ES-I3 (cell line): ENCODE measurements at regions not wholly inside any gene's neighbourhood (a gene's known extent, or its start where the extent isn't known, plus 50 kb on each side); places are given as distances from the start of the nearest gene placed in this dataset.

Experiments used
- H3K36me3 ChIP-seq: 2 replicates; pipeline ENCODE4 v1.6.1; 2013; ENCODE audit warnings: mild to moderate bottlenecking, low read length, control low read depth, moderate library complexity; ENCODE audit not compliant: insufficient read depth
- H3K4me1 ChIP-seq: 2 replicates; pipeline ENCODE4 v1.6.1; 2013; ENCODE audit warnings: mild to moderate bottlenecking, control low read depth, low read length; ENCODE audit not compliant: insufficient read depth
- H3K9ac ChIP-seq: 2 replicates; pipeline ENCODE4 v1.6.1; 2013; ENCODE audit warnings: low read depth, mild to moderate bottlenecking, low read length, moderate library complexity
- H3K9me3 ChIP-seq: 2 replicates; pipeline ENCODE4 v1.6.1; 2013; ENCODE audit warnings: mild to moderate bottlenecking, low read length, moderate library complexity; ENCODE audit not compliant: control insufficient read depth, insufficient read depth

DNA sequence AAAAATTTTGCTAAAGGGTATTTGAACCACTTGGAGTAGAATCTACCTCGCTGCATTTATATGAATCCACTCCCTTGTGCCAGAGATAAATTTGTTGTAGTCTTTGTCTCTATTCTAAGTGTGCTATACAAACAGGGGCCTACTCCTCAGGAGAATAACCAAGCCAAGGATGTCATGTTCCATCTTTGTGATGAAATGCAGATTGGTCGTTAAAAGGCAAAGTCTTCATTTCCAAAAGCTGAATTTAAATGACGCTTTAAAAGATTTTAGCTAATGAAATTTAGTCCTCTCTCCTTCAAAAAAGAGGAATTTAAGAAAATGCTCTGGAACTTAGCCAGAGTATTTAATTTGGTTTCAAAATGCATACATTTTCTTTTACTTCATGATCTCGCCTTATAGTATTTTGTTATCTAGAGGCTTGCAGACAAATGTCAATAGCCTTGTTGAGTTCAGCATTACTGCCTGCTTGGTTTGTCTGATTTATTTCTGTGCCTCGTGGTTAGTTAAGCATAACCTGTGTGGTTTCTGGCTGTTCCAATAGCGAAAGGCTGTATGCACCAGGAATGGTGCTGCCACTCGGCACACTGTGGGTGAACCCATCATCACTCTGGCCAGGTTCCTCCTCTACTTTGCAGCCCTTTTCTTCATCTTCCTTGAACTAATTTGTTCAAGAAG, 417.6 kb downstream of the ZNF521 start:
- Histone ChIP-seq H3K9me3 (no peaks in the 10 kb centered on the region), H3K9ac (no peak overlapping the region), H3K4me1 (peaks cover 14% of the 10 kb centered on the region; the same call in 1 of the 2 replicates), H3K36me3 (no peaks in the 10 kb centered on the region)

- Histone ChIP-seq H3K4me1 (peaks cover 14% of the 10 kb centered on the region; the same call in 1 of the 2 replicates), H3K9me3 (no peaks in the 10 kb centered on the region), H3K36me3 (no peaks in the 10 kb centered on the region), H3K9ac (no peak overlapping the region)
Observed at GRCh38 chr18:24935008-24935407, 417.0 kb downstream of the ZNF521 start.

GRCh38 chr18:24935896-24936295, 416.1 kb downstream of the ZNF521 start:
- no peaks in the 10 kb centered on the region for H3K9me3 ChIP-seq
- peaks cover 7% of the 10 kb centered on the region; the same call in 1 of the 2 replicates for H3K4me1 ChIP-seq
- H3K36me3 ChIP-seq = no peaks in the 10 kb centered on the region
- H3K9ac ChIP-seq = no peak overlapping the region

GRCh38 chr18:24936691-24937090, 415.3 kb downstream of the ZNF521 start:
- Histone ChIP-seq H3K36me3 (no peaks in the 10 kb centered on the region), H3K4me1 (no peaks in the 10 kb centered on the region)

GRCh38 chr18:24937639-24938275, 414.2 kb downstream of the ZNF521 start:
- H3K9ac ChIP-seq = no peak overlapping the region
- H3K36me3 ChIP-seq = no peaks in the 10 kb centered on the region
- no peaks in the 10 kb centered on the region for H3K9me3 ChIP-seq
- H3K4me1 ChIP-seq = no peaks in the 10 kb centered on the region

More at GRCh38 chr18:24936691-24937090, 415.3 kb downstream of the ZNF521 start:
- Histone ChIP-seq H3K9ac (no peak overlapping the region), H3K9me3 (no peaks in the 10 kb centered on the region)

GRCh38 chr18:24940416-24940815, 411.6 kb downstream of the ZNF521 start:
- H3K9ac ChIP-seq = no peak overlapping the region

GRCh38 chr18:24941174-24941951, 410.6 kb downstream of the ZNF521 start:
- no peaks in the 10 kb centered on the region for H3K36me3 ChIP-seq
- no peak overlapping the region for H3K9ac ChIP-seq
- no peaks in the 10 kb centered on the region for H3K9me3 ChIP-seq
- no peaks in the 10 kb centered on the region for H3K4me1 ChIP-seq

More at GRCh38 chr18:24940416-24940815, 411.6 kb downstream of the ZNF521 start:
- Histone ChIP-seq H3K4me1 (no peaks in the 10 kb centered on the region), H3K9me3 (no peaks in the 10 kb centered on the region), H3K36me3 (no peaks in the 10 kb centered on the region)

- no peaks in the 10 kb centered on the region for H3K9me3 ChIP-seq
Observed at GRCh38 chr18:24942144-24942543, 409.8 kb downstream of the ZNF521 start.

GRCh38 chr18:24947521-24948305, 404.3 kb downstream of the ZNF521 start:
- H3K4me1 ChIP-seq = no peaks in the 10 kb centered on the region
- H3K9me3 ChIP-seq = no peaks in the 10 kb centered on the region
- no peak overlapping the region for H3K9ac ChIP-seq
- no peaks in the 10 kb centered on the region for H3K36me3 ChIP-seq

More at GRCh38 chr18:24942144-24942543, 409.8 kb downstream of the ZNF521 start:
- Histone ChIP-seq H3K36me3 (no peaks in the 10 kb centered on the region), H3K9ac (no peak overlapping the region), H3K4me1 (no peaks in the 10 kb centered on the region)

DNA sequence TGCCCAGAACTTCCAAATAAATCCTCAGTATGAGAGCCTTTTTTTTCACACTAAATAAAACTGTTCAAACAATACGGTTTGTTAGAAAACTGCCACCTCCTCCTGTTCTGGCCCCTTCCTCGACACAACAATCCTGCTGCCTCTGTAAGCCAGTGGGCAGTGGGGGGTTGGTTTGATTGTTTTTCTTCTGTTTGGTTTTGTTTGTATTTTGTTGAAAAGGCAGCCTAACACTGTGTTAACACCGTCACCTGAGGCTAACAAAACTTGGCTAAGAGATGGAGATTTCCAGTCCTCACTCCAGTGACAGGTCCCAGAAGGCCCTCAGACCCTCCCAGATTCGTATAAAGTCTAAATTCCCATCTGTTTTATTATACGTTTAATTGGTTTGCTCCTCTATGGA, 402.1 kb downstream of the ZNF521 start:
- Histone ChIP-seq H3K9me3 (no peaks in the 10 kb centered on the region), H3K36me3 (no peaks in the 10 kb centered on the region), H3K4me1 (no peaks in the 10 kb centered on the region), H3K9ac (no peak overlapping the region)

DNA sequence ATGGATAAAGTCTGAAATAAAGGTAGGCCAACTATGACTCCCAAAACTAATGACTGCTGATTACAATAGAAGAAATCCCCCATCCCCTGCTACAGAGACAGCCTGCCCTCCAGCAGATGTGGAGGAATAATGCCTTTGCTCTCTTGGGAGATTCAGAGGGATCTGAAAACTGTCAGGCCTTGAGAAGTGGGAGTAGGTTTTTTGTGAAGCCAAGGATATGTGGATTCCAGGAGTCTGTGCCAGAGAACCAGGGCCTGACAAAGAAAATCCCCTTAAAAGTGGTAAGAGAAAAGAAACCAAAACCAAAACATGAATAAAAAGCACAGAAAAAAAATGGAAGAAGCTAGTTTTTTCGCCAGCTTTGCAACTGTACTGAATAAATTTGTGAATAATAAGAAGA, 397.6 kb downstream of the ZNF521 start:
- H3K9ac ChIP-seq = no peak overlapping the region
- H3K4me1 ChIP-seq = no peaks in the 10 kb centered on the region
- no peaks in the 10 kb centered on the region for H3K36me3 ChIP-seq
- no peaks in the 10 kb centered on the region for H3K9me3 ChIP-seq

GRCh38 chr18:24958001-24958400, 394.0 kb downstream of the ZNF521 start:
- H3K4me1 ChIP-seq = no peaks in the 10 kb centered on the region
- H3K36me3 ChIP-seq = no peaks in the 10 kb centered on the region
- no peaks in the 10 kb centered on the region for H3K9me3 ChIP-seq
- H3K9ac ChIP-seq = no peak overlapping the region

- Histone ChIP-seq H3K9me3 (no peaks in the 10 kb centered on the region), H3K36me3 (no peaks in the 10 kb centered on the region), H3K4me1 (no peaks in the 10 kb centered on the region), H3K9ac (no peak overlapping the region)
Observed at GRCh38 chr18:24959051-24959476, 392.9 kb downstream of the ZNF521 start.

DNA sequence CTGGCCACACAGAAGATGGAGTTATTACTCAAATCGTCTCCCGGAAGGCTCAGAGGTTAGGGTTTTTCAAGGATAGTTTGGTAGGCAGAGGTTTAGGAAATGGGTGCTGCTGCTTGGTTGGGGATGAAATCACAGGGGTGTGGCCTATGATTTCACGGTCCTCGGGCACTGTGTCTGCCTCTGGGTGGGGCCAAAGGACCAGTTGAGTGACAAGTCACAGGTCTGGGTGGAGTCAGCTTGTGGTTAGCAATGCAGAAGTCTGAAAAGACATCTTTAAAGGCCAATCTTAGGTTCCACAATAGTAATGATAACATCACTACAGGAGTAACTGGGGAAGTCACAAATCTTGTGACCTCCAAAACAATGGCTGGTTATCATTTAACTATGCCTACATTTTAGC, 387.8 kb downstream of the ZNF521 start:
- Histone ChIP-seq H3K4me1 (no peaks in the 10 kb centered on the region), H3K9ac (no peak overlapping the region), H3K36me3 (no peaks in the 10 kb centered on the region), H3K9me3 (no peaks in the 10 kb centered on the region)
